ENCODE measurements at regions not wholly inside any gene's neighbourhood (a gene's known extent, or its start where the extent isn't known, plus 50 kb on each side); places are given as distances from the start of the nearest gene placed in this dataset.
"Not testable (repeated sequence)": the region's sequence is repeated elsewhere in the genome, so short reads cannot be mapped to it uniquely, and the experiment has no call there.

DNA sequence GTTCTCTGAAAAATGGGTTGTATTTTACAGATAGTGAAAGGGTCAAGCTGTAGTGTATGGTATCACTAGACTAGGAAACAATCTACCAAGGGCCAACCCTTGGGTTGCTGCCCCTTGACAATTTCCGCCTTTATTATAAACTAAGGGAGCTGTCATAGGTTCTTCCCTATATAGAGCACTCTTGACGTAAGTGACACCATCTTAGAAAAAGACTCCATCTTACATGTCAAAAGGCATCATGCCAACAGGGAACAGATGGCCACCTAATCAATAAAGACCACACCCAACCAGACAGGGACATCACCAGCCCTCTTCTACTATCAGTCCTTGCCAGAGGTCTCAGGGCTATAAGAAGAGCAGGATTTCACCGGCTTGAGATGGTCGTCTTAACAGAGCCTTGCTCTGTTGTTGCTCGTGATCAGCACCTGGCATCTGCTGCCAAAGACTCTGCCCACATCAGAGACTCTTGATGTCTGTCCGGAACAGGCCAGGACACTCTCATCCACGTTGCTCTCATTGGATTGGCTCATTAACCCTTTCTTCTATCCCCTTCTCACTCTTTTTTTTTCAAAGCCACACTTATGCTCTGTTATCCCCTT lies 231.4 kb upstream of the PLGLB2 start:
- FAIRE-seq; DNase-seq (ENCODE audit: low spot score in 2 of 2): not testable (repeated sequence)

DNA sequence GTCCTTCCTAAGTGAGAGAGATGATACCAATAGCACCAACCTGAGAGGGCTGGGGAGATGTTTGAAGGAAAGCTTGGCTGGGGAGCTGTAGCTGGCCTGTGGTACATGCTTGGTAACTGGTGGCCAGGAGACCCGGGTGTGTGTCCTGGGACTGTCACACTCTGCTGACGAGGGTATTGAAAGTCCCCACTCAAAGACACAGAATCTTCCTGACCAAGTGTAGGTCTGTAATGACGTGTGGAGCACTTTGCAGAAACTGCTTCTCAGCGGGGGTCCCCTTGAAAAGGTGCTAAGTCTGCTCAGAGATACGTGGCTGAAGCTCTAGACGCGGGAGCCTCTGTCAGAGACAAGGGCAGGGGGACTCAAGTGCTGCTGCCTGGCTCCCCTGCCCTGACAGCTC lies 230.4 kb upstream of the PLGLB2 start:
- not testable (repeated sequence) for DNase-seq (ENCODE audit: low spot score in 2 of 2); FAIRE-seq

DNA sequence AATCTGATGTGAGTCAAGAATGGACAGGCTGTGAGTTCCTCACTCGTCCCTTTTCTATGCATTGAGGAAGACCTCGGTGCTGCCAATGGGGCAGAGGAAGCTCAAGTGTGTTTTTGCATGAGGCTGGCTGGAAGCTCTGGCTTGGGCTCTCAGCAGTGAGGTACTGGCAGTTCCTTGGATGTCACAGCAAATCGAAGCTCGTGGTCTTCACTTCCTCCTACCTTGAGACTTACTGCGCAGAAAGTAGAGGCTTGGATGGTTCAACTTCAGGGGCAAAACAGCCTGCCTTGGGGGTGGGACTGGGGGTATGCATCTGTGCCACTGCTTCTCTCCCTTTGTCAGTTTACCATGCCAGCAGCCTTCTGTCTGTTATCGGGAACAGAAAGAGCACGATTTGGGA lies 229.8 kb upstream of the PLGLB2 start:
- FAIRE-seq; DNase-seq (ENCODE audit: low spot score in 2 of 2): not testable (repeated sequence)

DNA sequence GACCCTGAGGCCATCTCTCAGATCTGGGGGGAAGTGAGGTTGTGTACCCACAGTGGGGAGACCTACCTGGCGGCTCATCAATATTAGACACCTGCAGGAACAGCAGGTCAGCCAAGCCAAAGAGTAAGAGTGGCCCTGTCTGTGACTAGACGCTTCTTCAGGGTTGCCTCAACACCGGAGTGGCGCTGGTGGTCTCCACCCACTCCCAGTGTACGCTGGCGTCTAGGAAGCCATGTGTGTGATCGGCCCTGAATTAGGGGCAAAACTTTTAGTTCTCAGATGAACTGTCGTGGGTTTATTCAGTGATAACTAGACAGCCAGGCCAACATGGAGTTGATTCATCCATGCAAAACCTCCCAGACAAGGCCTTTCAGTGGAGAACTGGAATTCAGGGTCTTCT lies 229.3 kb upstream of the PLGLB2 start:
- not testable (repeated sequence) for DNase-seq (ENCODE audit: low spot score in 2 of 2); FAIRE-seq

DNA sequence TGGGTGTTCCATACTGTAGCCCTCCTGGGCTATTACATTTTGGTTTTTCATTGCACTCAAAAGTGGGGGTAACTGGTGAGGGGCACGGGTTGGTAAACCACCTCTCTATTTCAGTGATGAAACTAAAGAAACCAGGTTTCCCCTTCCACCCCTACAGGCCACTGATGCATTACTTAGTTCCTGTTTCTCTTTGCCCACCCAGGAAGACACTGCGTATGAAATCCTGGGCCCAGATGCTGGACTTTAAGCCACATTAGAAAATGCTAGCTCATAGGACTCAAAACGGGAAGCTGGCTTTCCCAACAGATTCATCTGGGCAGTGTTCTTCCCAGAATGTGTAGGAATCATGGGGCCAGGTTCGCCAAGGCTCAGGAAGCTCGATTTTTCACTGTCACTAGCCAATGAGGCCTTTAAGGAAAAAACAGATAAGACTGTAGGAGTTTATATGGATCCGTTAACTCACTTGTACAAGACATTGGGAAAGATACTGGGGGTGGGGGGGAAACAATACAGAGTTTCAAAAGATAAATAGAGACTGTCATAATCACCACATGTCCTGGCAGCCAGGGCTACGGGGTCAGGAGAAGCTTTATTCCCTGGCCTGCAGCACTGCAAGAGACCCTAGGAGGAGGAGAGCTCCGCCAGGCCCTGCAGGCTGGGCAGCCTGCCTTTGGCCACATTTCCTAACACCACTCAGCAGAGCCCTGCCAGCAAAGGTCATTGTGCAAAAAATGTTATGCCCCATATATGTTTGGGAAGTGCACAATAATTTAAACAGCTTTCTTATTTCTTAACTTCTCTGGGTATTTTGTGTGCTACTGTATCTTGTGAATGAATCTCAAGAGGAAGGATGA lies 228.5 kb upstream of the PLGLB2 start:
- FAIRE-seq; DNase-seq (ENCODE audit: low spot score in 2 of 2): not testable (repeated sequence)

DNA sequence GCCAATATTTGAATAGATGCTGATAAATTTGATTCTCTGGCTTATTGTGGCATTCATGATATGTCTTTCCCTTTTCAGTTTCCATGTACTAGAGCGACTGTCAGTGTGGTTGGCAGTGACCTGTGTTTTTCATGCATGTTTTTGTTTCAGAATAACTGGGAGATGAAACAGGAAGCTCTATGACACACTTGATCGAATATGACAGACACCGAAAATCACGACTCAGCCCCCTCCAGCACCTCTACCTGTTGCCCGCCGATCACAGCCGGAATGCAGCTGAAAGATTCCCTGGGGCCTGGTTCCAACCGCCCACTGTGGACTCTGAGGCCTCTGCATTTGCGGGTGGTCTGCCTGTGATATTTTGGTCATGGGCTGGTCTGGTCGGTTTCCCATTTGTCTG lies 226.8 kb upstream of the PLGLB2 start:
- not testable (repeated sequence) for FAIRE-seq; DNase-seq (ENCODE audit: low spot score in 2 of 2)

GRCh38 chr2:87521489-87521888 lies 226.4 kb upstream of the PLGLB2 start:
- not testable (repeated sequence) for DNase-seq (ENCODE audit: low spot score in 2 of 2); FAIRE-seq

- not testable (repeated sequence) for FAIRE-seq; DNase-seq (ENCODE audit: low spot score in 2 of 2)
Measured at GRCh38 chr2:87524619-87525188, 223.2 kb upstream of the PLGLB2 start.

DNA sequence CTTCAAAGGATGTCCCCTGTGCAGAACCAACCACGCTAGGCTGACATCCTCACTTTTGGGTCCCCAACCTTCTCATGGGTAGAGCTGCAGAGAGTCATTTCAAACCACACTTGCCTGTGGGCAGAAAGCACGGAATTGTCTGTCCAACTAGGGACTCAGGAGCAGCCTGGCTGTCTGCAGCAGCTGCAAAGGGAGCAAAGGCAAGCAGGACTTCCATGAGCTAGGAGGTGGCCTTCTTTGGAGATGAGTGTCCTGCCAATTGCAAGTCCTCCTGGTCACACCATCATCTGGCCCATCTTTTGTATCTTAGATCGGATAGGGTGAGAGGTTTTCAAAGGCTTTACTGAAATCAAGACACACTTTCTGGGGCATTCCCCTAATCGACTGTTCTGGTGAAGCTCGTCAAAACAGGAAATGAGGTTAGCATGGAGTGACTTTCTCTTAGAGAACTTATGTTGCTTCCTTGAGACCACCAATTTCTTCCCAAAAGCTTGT lies 222.3 kb upstream of the PLGLB2 start:
- DNase-seq (ENCODE audit: low spot score in 2 of 2); FAIRE-seq: not testable (repeated sequence)

DNA sequence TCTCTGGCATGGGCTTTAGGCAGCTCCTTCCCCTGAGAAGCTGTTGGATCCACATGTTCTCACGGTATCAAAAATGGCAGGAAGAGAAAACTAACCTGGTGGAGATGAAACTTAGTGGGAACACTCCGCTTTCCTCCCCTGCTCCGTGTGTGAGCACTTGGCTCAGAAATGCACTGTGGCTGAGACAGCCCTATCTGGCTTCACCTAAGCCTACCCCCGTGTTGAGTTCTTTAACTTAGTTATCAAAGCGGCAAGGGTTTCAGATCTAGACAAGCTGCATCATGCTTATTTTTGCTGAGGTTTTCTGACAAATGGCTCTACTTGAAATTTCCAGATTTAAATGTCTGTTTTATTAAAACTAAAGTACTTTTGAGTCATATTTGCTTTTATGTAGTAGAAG lies 221.6 kb upstream of the PLGLB2 start:
- FAIRE-seq; DNase-seq (ENCODE audit: low spot score in 2 of 2): not testable (repeated sequence)

- FAIRE-seq; DNase-seq (ENCODE audit: low spot score in 2 of 2): not testable (repeated sequence)
Measured at GRCh38 chr2:87531968-87532715, 215.7 kb upstream of the PLGLB2 start.

DNA sequence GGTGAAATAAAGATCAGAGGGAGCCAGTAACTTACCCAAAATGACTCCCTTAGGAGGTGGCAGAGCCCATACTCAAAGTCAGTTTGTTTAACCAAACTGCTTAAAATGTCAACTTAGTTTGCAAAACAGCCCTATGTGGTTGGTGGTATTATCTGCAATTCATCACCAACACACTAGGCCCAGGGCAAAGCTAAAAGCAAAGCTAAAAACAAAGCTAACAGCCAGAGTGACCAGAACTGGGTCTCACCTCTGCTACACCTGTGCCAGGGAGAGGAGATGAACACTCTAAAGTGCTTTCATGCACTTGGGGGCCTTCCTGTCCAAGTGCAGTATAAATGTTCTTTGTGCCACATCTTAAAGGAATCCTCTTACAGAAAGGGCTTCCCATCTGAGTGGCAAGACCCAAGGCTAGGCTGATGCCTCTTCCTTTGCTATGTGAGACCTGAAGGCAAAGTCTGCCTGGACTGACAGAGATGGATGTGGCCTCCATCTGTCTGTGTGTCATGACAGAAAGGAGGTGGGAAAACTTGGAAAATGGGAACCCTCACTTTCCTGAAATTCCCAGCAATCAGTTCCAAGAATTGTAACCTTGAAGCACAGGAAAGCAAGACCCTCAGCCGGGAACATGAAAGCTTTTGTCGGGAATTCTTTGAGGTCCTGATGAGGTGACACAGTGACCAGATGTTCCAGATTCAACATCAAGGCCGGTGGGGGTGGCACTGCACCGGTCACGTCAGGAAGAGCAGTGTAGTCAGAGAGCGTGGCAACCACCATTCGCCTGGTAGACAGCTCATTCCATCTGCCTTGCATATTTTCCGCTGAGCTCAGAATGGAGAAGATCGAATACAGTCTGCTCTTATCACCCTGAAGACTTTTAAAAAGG lies 214.3 kb upstream of the PLGLB2 start:
- DNase-seq (ENCODE audit: low spot score in 2 of 2); FAIRE-seq: not testable (repeated sequence)

DNA sequence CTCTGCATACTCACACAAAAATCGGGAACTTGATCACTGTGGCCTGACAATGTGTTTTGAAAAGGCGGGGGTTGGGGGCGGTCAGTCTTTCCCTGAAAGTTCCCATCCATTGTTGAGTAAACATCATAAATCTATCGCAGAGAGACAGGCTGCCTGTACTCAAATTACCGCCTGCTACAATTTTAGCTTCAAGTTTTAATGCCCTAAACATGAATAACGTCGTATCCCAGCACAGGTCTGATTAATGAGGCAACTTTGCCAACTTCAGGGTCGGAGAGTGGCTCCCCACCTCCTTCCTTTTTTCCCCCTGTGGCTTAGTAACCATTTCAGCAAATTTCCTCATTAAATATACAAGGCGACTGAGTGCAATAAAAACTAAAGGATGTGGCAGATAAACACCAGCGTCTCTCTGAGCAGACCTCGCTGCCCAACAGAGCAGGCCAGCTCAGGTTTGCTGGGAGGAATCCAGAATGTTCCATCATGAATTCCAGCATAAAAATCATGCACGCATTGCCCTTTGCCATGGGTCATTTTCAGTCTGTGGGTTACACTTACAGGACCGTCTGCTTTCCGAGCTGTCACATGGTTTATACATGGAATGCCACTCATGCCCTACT lies 213.5 kb upstream of the PLGLB2 start:
- FAIRE-seq; DNase-seq (ENCODE audit: low spot score in 2 of 2): not testable (repeated sequence)

- not testable (repeated sequence) for FAIRE-seq
Measured at GRCh38 chr2:87536427-87536826, 211.5 kb upstream of the PLGLB2 start.

GRCh38 chr2:87537251-87537671 lies 210.6 kb upstream of the PLGLB2 start:
- DNase-seq (ENCODE audit: low spot score in 2 of 2); FAIRE-seq: not testable (repeated sequence)

More at GRCh38 chr2:87536427-87536826, 211.5 kb upstream of the PLGLB2 start:
- not testable (repeated sequence) for DNase-seq (ENCODE audit: low spot score in 2 of 2)

DNA sequence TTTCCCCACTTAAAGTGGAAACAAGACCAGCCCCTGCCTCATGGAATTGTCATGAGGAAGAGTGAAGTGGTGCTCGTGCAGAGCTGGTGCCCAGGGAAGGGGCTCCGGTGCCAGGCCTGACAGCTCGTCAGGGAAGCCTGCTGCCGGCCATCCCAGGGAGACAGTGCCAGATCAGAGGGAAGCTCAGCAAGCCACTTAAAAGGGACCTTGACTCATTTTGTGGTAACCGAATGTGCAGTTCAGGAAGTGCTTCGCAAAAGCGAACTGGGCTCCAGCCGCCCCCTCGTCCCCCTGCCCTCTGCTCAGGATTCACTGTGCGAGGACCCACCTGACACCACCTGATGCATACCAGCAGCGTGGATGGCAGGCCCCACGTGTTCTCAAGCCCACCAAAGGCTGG lies 209.6 kb upstream of the PLGLB2 start:
- FAIRE-seq; DNase-seq (ENCODE audit: low spot score in 2 of 2): not testable (repeated sequence)

DNA sequence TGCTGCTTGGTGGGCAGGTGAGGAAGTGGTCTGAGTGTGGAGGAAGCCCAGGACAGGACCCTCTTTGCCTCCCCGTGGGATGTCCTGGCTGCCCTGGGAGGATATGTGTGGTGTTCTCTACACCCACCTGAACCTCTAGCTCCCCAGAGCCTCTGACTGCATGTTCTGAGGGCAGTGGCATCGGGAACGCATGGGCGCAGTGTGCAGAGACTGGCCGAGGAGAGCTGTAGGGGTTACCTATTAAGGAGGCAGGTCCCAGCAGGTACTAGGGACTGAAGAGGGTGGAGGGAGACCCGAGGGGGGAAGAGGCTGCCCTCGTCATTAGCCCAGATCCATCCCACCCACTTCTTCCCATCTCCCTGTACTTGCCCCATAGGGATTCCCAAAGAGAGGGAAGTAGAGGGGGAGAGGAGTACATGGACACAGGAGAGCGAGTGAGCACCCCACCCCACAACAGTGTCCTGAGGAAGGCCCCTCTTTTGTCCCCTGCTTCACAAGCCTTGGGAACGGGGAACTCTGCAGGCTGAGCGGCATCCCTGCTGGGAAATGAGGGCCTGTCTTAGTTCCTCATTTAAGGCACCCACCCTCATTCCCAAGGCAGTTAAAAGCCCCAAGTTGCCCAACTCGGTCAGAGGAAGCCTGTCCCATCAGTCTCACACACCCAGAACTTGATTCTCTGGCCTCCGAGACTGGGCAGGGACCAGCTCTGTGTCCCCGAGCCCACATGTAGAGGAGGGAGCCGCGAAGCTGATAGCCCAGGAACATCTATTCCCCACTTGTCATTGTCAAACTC lies 208.5 kb upstream of the PLGLB2 start:
- FAIRE-seq; DNase-seq (ENCODE audit: low spot score in 2 of 2): not testable (repeated sequence)

- not testable (repeated sequence) for FAIRE-seq; DNase-seq (ENCODE audit: low spot score in 2 of 2)
Measured at GRCh38 chr2:87540242-87540641, 207.6 kb upstream of the PLGLB2 start.

All from frontal cortex (tissue), 3 donors.